CD4-positive, alpha-beta T cell treated with Interleukin-4 for 1 hour (primary cell): ENCODE measurements at regions not wholly inside any gene's neighbourhood (a gene's known extent, or its start where the extent isn't known, plus 50 kb on each side); places are given as distances from the start of the nearest gene placed in this dataset.
"Not testable (repeated sequence)": the region's sequence is repeated elsewhere in the genome, so short reads cannot be mapped to it uniquely, and the experiment has no call there.

Experiments used
- DNase-seq, 2 donors: peaks; one replicate each; pipeline ENCODE4 v3.0.0-alpha.2; 2020 to 2022

- DNase-seq = not testable (repeated sequence)
Measured at GRCh38 chr9:2279138-2279537, 264.0 kb downstream of the SMARCA2 start.

- DNase-seq = no peak
Measured at GRCh38 chr9:2281031-2281802, 266.1 kb downstream of the SMARCA2 start.

GRCh38 chr9:2281803-2282185 is 266.6 kb downstream of the SMARCA2 start:
- no peak for DNase-seq

GRCh38 chr9:2284770-2285169 is 269.6 kb downstream of the SMARCA2 start:
- DNase-seq = no peak

GRCh38 chr9:2285416-2286332 is 270.5 kb downstream of the SMARCA2 start:
- DNase-seq = no peak

- DNase-seq = no peak
Measured at GRCh38 chr9:2286333-2286705, 271.2 kb downstream of the SMARCA2 start.

GRCh38 chr9:2286825-2287455 is 271.8 kb downstream of the SMARCA2 start:
- DNase-seq = no peak

- DNase-seq = no peak
Measured at GRCh38 chr9:2288309-2288708, 273.2 kb downstream of the SMARCA2 start.

GRCh38 chr9:2289263-2289662 is 274.1 kb downstream of the SMARCA2 start:
- no peak for DNase-seq

- DNase-seq = no peak
Measured at GRCh38 chr9:2290382-2290781, 275.2 kb downstream of the SMARCA2 start.

- DNase-seq = no peak
Measured at GRCh38 chr9:2291980-2292704, 277.0 kb downstream of the SMARCA2 start.

GRCh38 chr9:2292733-2293132 is 277.6 kb downstream of the SMARCA2 start:
- no peak for DNase-seq

GRCh38 chr9:2297771-2298170 is 282.6 kb downstream of the SMARCA2 start:
- DNase-seq = no peak

GRCh38 chr9:2298217-2298616 is 283.1 kb downstream of the SMARCA2 start:
- no peak for DNase-seq

GRCh38 chr9:2299156-2299842 is 284.2 kb downstream of the SMARCA2 start:
- no peak for DNase-seq

- no peak for DNase-seq
Measured at GRCh38 chr9:2299843-2300205, 284.7 kb downstream of the SMARCA2 start.

- no peak for DNase-seq
Measured at GRCh38 chr9:2300325-2300724, 285.2 kb downstream of the SMARCA2 start.

- DNase-seq = no peak
Measured at GRCh38 chr9:2302606-2303005, 287.5 kb downstream of the SMARCA2 start.

- DNase-seq = no peak
Measured at GRCh38 chr9:2303056-2303455, 287.9 kb downstream of the SMARCA2 start.

- no peak for DNase-seq
Measured at GRCh38 chr9:2307480-2307879, 292.3 kb downstream of the SMARCA2 start.

GRCh38 chr9:2311920-2312319 is 296.8 kb downstream of the SMARCA2 start:
- no peak for DNase-seq

- no peak for DNase-seq
Measured at GRCh38 chr9:2313512-2313911, 298.4 kb downstream of the SMARCA2 start.
